Neural progenitor cell (in vitro differentiated cells): ENCODE measurements at regions not wholly inside any gene's neighbourhood (a gene's known extent, or its start where the extent isn't known, plus 50 kb on each side); places are given as distances from the start of the nearest gene placed in this dataset.

Experiments used
- CTCF ChIP-seq: fragments of 200-600 bp; sonication (generic); IDR thresholded peaks from 2 replicates; pipeline ENCODE4 v1.5.1; 2017; ENCODE audit warnings: antibody characterized with exemption, mild to moderate bottlenecking
- EZH2 ChIP-seq: fragments of 200-600 bp; sonication (generic); IDR thresholded peaks from 2 replicates; pipeline ENCODE4 v1.6.1; 2017; ENCODE audit warnings: antibody characterized with exemption, mild to moderate bottlenecking, moderate library complexity

- TF ChIP-seq CTCF (no peak), EZH2 (no peak)
These were observed 59.0 kb upstream of the CD82 start for GRCh38 chr11:44506375-44507016.
